Mesendoderm (in vitro differentiated cells): ENCODE measurements at regions not wholly inside any gene's neighbourhood (a gene's known extent, or its start where the extent isn't known, plus 50 kb on each side); places are given as distances from the start of the nearest gene placed in this dataset.

Experiments used
- DNase-seq: peaks from one replicate; pipeline ENCODE4 v3.0.0; 2013
- H2AK5ac ChIP-seq: 2 replicates; pipeline ENCODE4 v1.6.1; 2013; ENCODE audit warnings: low read length, inconsistent platforms
- H2BK120ac ChIP-seq: 2 replicates; pipeline ENCODE4 v1.6.1; 2013; ENCODE audit warnings: low read depth, mild to moderate bottlenecking, low read length, moderate library complexity, mixed read lengths
- H2BK15ac ChIP-seq: replicated peaks from 2 replicates; pipeline ENCODE4 v1.6.1; 2013; ENCODE audit warnings: low read depth, mild to moderate bottlenecking, moderate library complexity
- H2BK5ac ChIP-seq: 2 replicates; pipeline ENCODE4 v1.6.1; 2013; ENCODE audit warnings: low read length, inconsistent platforms
- H3K18ac ChIP-seq: 2 replicates; pipeline ENCODE4 v1.6.1; 2013; ENCODE audit warnings: mild to moderate bottlenecking, low read length, mixed read lengths
- H3K23ac ChIP-seq: one replicate; pipeline ENCODE4 v1.6.1; 2013; ENCODE audit warnings: low read length
- H3K27ac ChIP-seq: 2 replicates; pipeline ENCODE4 v1.5.1; 2013; ENCODE audit warnings: low read depth, mild to moderate bottlenecking, inconsistent platforms, low read length, moderate library complexity
- H3K27me3 ChIP-seq: 2 replicates; pipeline ENCODE4 v1.6.1; 2013; ENCODE audit warnings: low read length, control low read depth, mild to moderate bottlenecking, inconsistent platforms; ENCODE audit not compliant: insufficient read depth, poor library complexity
- H3K36me3 ChIP-seq: 2 replicates; pipeline ENCODE4 v1.6.1; 2013; ENCODE audit warnings: low read length, inconsistent platforms; ENCODE audit not compliant: control insufficient read depth, insufficient read depth
- H3K4ac ChIP-seq: one replicate; pipeline ENCODE4 v1.6.1; 2013; ENCODE audit warnings: low read depth, mild to moderate bottlenecking, low read length, moderate library complexity
- H3K4me1 ChIP-seq: 2 replicates; pipeline ENCODE4 v1.6.1; 2013; ENCODE audit warnings: low read depth, low read length, inconsistent platforms; ENCODE audit not compliant: control insufficient read depth
- H3K4me2 ChIP-seq: 2 replicates; pipeline ENCODE4 v1.6.1; 2013; ENCODE audit warnings: low read length
- H3K4me3 ChIP-seq: 2 replicates; pipeline ENCODE4 v1.5.1; 2013; ENCODE audit warnings: mild to moderate bottlenecking, low read length
- H3K56ac ChIP-seq: one replicate; pipeline ENCODE4 v1.6.1; 2013; ENCODE audit warnings: low read length
- H3K79me1 ChIP-seq: 2 replicates; pipeline ENCODE4 v1.6.1; 2013; ENCODE audit warnings: low read length, inconsistent platforms
- H3K79me2 ChIP-seq: 2 replicates; pipeline ENCODE4 v1.6.1; 2013; ENCODE audit warnings: mild to moderate bottlenecking, low read length; ENCODE audit not compliant: control insufficient read depth, insufficient read depth
- H3K9ac ChIP-seq: 2 replicates; pipeline ENCODE4 v1.6.1; 2013; ENCODE audit warnings: low read length, inconsistent platforms
- H4K5ac ChIP-seq: one replicate; pipeline ENCODE4 v1.6.1; 2013; ENCODE audit warnings: low read length
- H4K8ac ChIP-seq: one replicate; pipeline ENCODE4 v1.6.1; 2013; ENCODE audit warnings: low read depth, mild to moderate bottlenecking, control low read depth, low read length, moderate library complexity
- WGBS: extraction: QIAGEN DNeasy Blood & Tissue Kit; methylation state at CpG from one replicate; pipeline ENCODE4 v1.1.7; 2013; ENCODE audit warnings: low lambda C conversion rate, missing lambda C conversion rate; ENCODE audit not compliant: insufficient coverage; ENCODE audit errors: extremely low coverage; 5-methylcytosine and 5-hydroxymethylcytosine counted together

DNA sequence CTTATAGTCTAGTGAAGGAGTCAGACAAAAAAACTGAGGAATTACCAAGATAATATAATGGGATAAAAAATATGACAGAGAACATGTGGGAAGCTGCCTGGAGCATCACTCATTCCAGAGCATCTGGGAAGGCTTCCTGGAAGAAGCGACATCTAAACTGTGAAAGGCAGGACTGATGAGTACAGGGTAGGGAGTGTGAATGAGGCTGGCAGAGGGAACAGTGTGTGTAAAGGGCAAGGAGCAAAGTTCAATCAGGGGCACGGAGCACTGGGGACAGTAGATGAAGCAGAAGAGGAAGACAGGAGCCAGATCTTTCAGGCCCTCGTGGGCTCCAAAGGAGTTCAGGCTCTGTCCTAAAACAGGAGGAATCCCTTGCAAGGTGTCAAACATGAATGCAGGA lies 55.8 kb upstream of the PRDM11 start:
- H3K4me2 ChIP-seq: no peak overlapping the region
- no peak overlapping the region for H2BK15ac ChIP-seq
- H3K4me1 ChIP-seq: peaks cover 4% of the 10 kb centered on the region
- no peak overlapping the region for H3K4ac ChIP-seq
- no CpG with 5 or more reads among the region's 3 CpGs for WGBS
- DNase-seq: no peak
- no peak overlapping the region for H4K8ac ChIP-seq
- H3K9ac ChIP-seq: no peak overlapping the region
- no peak overlapping the region for H4K5ac ChIP-seq
- H3K18ac ChIP-seq: no peak overlapping the region
- H3K79me1 ChIP-seq: no peaks in the 10 kb centered on the region
- H2BK5ac ChIP-seq: no peak overlapping the region
- H3K56ac ChIP-seq: no peak overlapping the region
- no peaks in the 10 kb centered on the region for H3K36me3 ChIP-seq
- no peak overlapping the region for H2AK5ac ChIP-seq
- H2BK120ac ChIP-seq: no peak overlapping the region
- no peak overlapping the region for H3K4me3 ChIP-seq
- no peaks in the 10 kb centered on the region for H3K27me3 ChIP-seq
- no peak overlapping the region for H3K27ac ChIP-seq
- H3K23ac ChIP-seq: no peak overlapping the region
- no peaks in the 10 kb centered on the region for H3K79me2 ChIP-seq

DNA sequence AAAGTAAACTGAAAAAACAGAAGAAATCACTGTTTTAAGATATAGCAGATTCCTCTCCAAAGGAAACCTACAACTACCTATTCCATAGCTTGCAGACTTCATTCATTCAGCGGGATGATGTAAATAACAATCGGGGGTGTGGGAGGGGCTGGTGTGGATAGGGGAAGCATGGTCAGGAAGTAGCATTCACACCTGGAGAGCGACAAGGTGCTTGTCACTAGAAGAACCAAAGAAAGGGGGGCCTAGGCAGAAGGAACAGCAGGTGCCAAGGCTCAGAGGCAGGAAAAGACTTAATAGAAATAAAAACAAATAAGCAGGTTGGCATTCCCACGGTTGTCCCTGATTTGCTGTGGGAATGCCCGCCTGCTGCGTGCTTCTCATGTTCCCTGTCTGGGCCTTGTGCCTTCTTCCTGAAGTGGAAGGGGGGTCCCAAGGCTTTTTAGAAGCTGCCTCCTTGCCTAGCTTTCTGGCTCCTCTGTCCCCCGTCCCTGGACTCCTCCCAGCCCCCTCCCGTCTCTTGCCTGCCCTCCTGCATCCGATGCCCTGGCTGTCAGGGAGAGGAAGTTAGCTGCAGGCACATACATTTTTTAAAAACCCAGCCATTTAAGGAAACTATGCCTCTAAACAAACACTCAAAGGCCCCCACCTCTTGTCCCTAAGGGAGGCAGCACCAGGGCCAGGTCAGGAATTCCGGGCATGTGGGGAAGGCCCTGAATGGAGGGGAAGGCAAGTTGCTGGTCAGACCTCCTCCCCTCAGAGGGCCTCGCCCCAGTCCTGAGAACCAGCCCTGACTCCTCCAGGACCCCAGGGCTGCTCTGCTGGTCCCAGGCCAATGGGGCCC lies 54.7 kb upstream of the PRDM11 start:
- no peak overlapping the region for H3K9ac ChIP-seq
- no peaks in the 10 kb centered on the region for H3K36me3 ChIP-seq
- H2BK120ac ChIP-seq: no peak overlapping the region
- H3K79me2 ChIP-seq: no peaks in the 10 kb centered on the region
- no peak overlapping the region for H3K18ac ChIP-seq
- WGBS: no CpG with 5 or more reads among the region's 11 CpGs
- no peak overlapping the region for H3K4me3 ChIP-seq
- H3K27me3 ChIP-seq: no peaks in the 10 kb centered on the region
- H3K27ac ChIP-seq: peak overlapping the region; percentile 59
- no peak overlapping the region for H4K8ac ChIP-seq
- no peak overlapping the region for H3K4me2 ChIP-seq
- no peak overlapping the region for H3K23ac ChIP-seq
- DNase-seq: peak; percentile 95
- H4K5ac ChIP-seq: no peak overlapping the region
- H2BK15ac ChIP-seq: no peak overlapping the region
- H2BK5ac ChIP-seq: no peak overlapping the region
- H3K79me1 ChIP-seq: no peaks in the 10 kb centered on the region
- H3K4me1 ChIP-seq: peaks cover 3% of the 10 kb centered on the region
- no peak overlapping the region for H3K4ac ChIP-seq
- H3K56ac ChIP-seq: peak overlapping the region; percentile 34
- H2AK5ac ChIP-seq: no peak overlapping the region

DNA sequence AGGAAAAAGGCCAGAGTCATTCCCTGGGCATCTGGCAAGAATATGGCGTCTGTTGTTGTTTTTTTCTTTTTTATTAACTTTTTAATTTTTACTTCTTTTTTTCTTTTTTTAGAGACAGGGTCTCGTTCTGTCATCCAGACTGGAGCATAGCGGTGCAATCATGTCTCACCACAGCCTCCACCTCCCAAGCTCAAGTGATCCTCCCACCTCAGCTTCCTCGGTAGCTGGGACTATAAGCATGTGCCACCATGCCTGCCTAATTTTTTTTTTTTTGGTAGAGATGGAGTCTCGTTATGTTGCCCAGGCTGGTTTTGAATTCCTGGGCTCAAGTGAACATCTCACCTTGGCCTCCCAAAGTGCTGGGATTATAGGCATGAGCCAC lies 54.0 kb upstream of the PRDM11 start:
- Histone ChIP-seq H3K4ac (no peak overlapping the region), H4K8ac (no peak overlapping the region), H3K27ac (no peak overlapping the region), H3K23ac (no peak overlapping the region), H3K36me3 (no peaks in the 10 kb centered on the region), H2AK5ac (no peak overlapping the region), H3K79me2 (no peaks in the 10 kb centered on the region), H2BK5ac (no peak overlapping the region), H3K27me3 (no peaks in the 10 kb centered on the region), H3K4me1 (peaks cover 3% of the 10 kb centered on the region), H3K79me1 (no peaks in the 10 kb centered on the region), H3K4me2 (no peak overlapping the region), H2BK120ac (no peak overlapping the region), H4K5ac (no peak overlapping the region), H3K18ac (no peak overlapping the region), H3K4me3 (no peak overlapping the region), H3K9ac (no peak overlapping the region), H3K56ac (peak overlapping the region; percentile 46), H2BK15ac (no peak overlapping the region)
- WGBS: no CpG with 5 or more reads among the region's 5 CpGs
- no peak for DNase-seq

DNA sequence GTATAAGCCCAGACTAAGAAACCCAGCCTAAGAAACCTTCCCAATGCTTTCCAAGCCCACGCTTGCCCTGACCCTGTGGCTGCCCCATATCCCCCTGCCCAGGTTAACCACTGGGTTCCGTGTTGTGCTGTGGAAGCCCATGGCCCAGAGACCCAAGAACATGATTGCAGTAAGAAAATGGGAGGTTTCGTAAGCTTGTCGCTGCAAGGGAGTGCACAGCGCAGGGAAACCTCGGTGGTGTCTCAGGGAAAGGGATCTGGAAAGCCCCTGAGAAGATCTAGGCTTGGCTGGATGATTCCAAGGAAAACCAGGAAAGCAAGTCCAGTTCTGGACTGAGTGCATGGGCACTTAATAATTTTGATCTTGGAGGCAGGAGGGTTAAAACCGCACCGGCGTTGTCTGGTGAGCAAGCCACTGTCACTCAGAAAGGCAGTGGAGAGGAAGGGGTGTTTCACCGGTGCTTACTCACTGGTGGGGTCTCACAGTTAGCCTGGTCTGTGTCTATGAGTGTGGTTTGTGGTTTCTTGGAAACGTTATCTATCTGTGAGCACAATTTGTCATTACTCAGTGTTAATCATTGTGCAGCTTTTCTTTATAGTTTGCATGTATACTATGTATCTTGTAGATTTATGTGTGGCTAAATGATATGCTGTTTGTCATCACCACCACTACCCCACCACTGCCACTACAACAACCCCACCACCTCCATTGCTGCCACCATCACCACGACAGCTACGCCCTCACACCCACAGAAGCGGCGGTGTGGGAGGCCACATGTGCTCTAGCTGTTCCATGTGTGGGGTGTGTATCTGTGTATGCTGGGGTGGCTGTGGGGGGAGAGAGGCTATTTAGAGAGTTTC lies 53.3 kb upstream of the PRDM11 start:
- Histone ChIP-seq H3K4ac (no peak overlapping the region), H2BK120ac (no peak overlapping the region), H4K8ac (no peak overlapping the region), H3K9ac (no peak overlapping the region), H3K4me2 (no peak overlapping the region), H3K36me3 (no peaks in the 10 kb centered on the region), H3K79me1 (no peaks in the 10 kb centered on the region), H3K56ac (no peak overlapping the region), H2BK15ac (no peak overlapping the region), H3K27me3 (no peaks in the 10 kb centered on the region), H2BK5ac (no peak overlapping the region), H3K23ac (no peak overlapping the region), H3K27ac (no peak overlapping the region), H3K4me3 (no peak overlapping the region), H3K4me1 (peaks cover 3% of the 10 kb centered on the region), H3K18ac (no peak overlapping the region), H4K5ac (no peak overlapping the region), H2AK5ac (no peak overlapping the region), H3K79me2 (no peaks in the 10 kb centered on the region)
- no CpG with 5 or more reads among the region's 15 CpGs for WGBS
- no peak for DNase-seq

DNA sequence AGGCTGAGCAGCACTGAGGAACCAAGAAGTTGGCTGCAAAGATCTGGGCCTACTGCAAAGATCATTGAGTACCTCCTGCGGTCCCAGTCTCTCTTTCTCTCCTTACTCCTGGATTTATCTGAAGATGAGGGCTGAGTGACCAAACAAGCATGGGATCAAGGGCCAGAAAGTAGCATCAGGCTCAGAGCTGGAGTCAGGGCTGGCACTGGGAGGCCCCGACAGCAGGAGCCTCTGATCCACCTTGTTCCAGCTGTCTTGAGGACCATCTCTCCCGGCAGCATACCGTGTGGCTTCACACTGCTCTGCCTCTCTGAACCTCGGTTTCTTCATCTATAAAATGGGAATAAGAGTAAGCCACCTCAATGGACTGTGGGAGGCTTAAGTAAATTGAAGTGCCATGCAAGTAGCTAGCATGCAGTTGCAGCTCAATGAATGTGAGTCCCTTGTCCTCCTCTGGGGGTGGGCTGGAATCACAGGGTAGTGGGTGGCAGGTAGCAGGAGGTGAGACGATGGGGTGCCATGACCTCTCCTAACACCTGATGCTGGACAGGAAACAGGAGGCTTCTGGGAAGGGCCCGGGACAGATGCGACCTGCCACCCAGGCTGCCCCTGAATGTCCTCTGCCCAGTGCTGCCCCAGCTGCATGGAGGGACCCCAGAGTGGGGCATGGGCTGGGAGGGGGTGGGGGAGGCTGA lies 52.5 kb upstream of the PRDM11 start:
- Histone ChIP-seq H3K56ac (no peak overlapping the region), H4K8ac (no peak overlapping the region), H3K79me1 (no peaks in the 10 kb centered on the region), H3K4me1 (peaks cover 3% of the 10 kb centered on the region), H3K9ac (no peak overlapping the region), H3K4me2 (no peak overlapping the region), H2BK120ac (no peak overlapping the region), H3K18ac (no peak overlapping the region), H3K79me2 (no peaks in the 10 kb centered on the region), H4K5ac (no peak overlapping the region), H3K36me3 (no peaks in the 10 kb centered on the region), H3K27ac (no peak overlapping the region), H3K23ac (no peak overlapping the region), H2BK5ac (no peak overlapping the region), H3K27me3 (no peaks in the 10 kb centered on the region), H3K4ac (no peak overlapping the region), H2AK5ac (no peak overlapping the region), H3K4me3 (no peak overlapping the region), H2BK15ac (no peak overlapping the region)
- no CpG with 5 or more reads among the region's 8 CpGs for WGBS
- DNase-seq: no peak
